Endodermal cell (in vitro differentiated cells): ENCODE measurements at regions not wholly inside any gene's neighbourhood (a gene's known extent, or its start where the extent isn't known, plus 50 kb on each side); places are given as distances from the start of the nearest gene placed in this dataset.

Experiments
- DNase-seq: peaks from one replicate; pipeline ENCODE4 v3.0.0-alpha.2; 2017
- H3K27ac ChIP-seq: 2 replicates; pipeline ENCODE4 v1.5.1; 2013; ENCODE audit warnings: mild to moderate bottlenecking, low read depth, low read length, moderate library complexity
- H3K27me3 ChIP-seq: 2 replicates; pipeline ENCODE4 v1.6.1; 2013; ENCODE audit warnings: mild to moderate bottlenecking, low read length, moderate library complexity; ENCODE audit not compliant: insufficient read depth, control insufficient read depth, poor library complexity, severe bottlenecking
- H3K36me3 ChIP-seq: 2 replicates; pipeline ENCODE4 v1.7.0; 2013; ENCODE audit warnings: mild to moderate bottlenecking, low read length, moderate library complexity; ENCODE audit not compliant: control insufficient read depth, insufficient read depth
- H3K4me1 ChIP-seq: one replicate; pipeline ENCODE4 v1.7.0; 2013; ENCODE audit warnings: low read length; ENCODE audit not compliant: control insufficient read depth, insufficient read depth
- H3K4me3 ChIP-seq: 2 replicates; pipeline ENCODE4 v1.5.1; 2013; ENCODE audit warnings: mild to moderate bottlenecking, low read length, moderate library complexity
- H3K9ac ChIP-seq: 2 replicates; pipeline ENCODE4 v1.6.1; 2013; ENCODE audit warnings: mild to moderate bottlenecking, low read length, moderate library complexity; ENCODE audit not compliant: poor library complexity, severe bottlenecking; ENCODE audit errors: extremely low read depth
- H3K9me3 ChIP-seq: 2 replicates; pipeline ENCODE4 v1.6.1; 2013; ENCODE audit warnings: mild to moderate bottlenecking, low read length, moderate library complexity; ENCODE audit not compliant: control insufficient read depth
- H3K27ac Mint-ChIP-seq: 2 replicates; pipeline ENCODE4 v1.8.0; 2020; ENCODE audit warnings: mixed read lengths
- H3K27me3 Mint-ChIP-seq: 2 replicates; pipeline ENCODE4 v1.8.0; 2021; ENCODE audit warnings: mild to moderate bottlenecking, mixed read lengths; ENCODE audit not compliant: insufficient read depth
- H3K36me3 Mint-ChIP-seq: 2 replicates; pipeline ENCODE4 v1.8.0; 2020; ENCODE audit warnings: low read depth, mixed read lengths
- H3K4me1 Mint-ChIP-seq: 2 replicates; pipeline ENCODE4 v1.8.0; 2020; ENCODE audit warnings: mixed read lengths
- H3K4me3 Mint-ChIP-seq: 2 replicates; pipeline ENCODE4 v1.8.0; 2020; ENCODE audit warnings: mild to moderate bottlenecking, moderate library complexity, mixed read lengths
- H3K9me3 Mint-ChIP-seq: 2 replicates; pipeline ENCODE4 v1.8.0; 2020; ENCODE audit warnings: mild to moderate bottlenecking, mixed read lengths
- CTCF ChIP-seq: fragments of 200-600 bp; sonication (generic); conservative IDR thresholded peaks from 2 replicates; pipeline ENCODE4 v1.5.0; 2021; ENCODE audit warnings: antibody characterized with exemption, mild to moderate bottlenecking
- WGBS, 2 experiments: methylation state at CpG; one replicate each; pipeline versions ENCODE4 v1.1.5 to v1.1.7; 2013; ENCODE audit warnings: missing lambda C conversion rate in 2 of 2, mixed read lengths in 1 of 2; ENCODE audit not compliant: insufficient coverage in 1 of 2, insufficient read length in 1 of 2; 5-methylcytosine and 5-hydroxymethylcytosine counted together

DNA sequence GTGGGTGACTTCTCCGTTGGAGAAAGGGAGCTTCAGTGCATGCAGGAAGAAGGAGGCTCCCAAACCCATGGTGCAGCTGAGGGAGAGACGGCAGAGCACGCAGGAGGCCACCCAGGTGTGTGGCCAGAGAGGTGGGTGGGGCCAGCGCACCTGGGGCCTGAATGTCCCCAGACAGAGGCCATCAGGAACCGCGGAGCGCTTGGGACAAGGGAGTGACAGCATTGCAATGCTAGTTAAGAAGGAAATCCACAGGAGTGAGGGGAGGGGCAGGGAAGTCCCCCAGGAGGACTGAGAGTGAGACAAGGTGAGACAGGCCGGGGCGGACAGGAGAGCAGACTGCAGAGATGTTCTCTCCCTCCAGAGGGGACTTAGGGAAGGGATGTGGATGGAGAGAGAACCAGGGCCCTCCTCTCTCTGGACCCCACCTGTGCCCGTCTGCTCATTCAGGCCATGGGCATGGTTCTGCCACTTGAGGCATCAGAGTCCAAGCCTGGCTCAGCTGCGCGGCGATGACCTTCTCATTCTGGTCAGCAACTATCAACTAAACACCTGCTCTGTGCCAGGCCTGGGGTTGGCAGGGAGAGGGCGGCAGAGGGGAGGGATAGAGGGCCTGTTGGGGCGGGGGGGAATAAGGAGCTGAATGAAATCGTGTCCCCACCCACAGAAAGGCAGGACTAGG, 69.4 kb upstream of the COL13A1 start:
- Histone ChIP-seq H3K4me1 (peaks cover 17% of the 10 kb centered on the region), H3K27ac (no peak overlapping the region), H3K27me3 (no peaks in the 10 kb centered on the region), H3K9ac (no peak overlapping the region), H3K36me3 (no peaks in the 10 kb centered on the region), H3K9me3 (no peaks in the 10 kb centered on the region), H3K4me3 (no peak overlapping the region)
- 89 to 96% methylated on average over 9 to 16 of the region's 16 CpGs for WGBS, 2 experiments
- no peak for DNase-seq
- no peaks in the 10 kb centered on the region for H3K36me3 Mint-ChIP-seq
- no peak overlapping the region for H3K4me3 Mint-ChIP-seq
- no peak for TF ChIP-seq CTCF
- no peak overlapping the region for H3K27ac Mint-ChIP-seq
- H3K4me1 Mint-ChIP-seq = peaks cover 30% of the 10 kb centered on the region
- H3K9me3 Mint-ChIP-seq = no peaks in the 10 kb centered on the region
- peaks cover 10% of the 10 kb centered on the region for H3K27me3 Mint-ChIP-seq

DNA sequence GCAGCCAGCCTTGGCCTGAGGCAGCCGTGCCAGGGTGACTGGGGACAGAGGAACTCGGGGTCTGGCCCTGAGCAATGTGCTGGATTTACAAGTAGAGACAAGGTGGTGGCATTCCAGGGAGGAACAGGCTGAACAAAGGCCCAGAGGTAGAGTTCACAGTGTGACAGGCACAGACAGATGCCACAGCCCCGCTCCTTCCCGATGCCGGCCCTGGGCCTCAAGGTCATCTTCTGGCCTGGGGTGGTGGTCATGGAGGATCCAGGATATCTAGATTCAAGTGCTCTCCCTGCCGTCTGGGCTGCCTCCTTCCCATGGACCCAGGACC, 68.9 kb upstream of the COL13A1 start:
- no peak overlapping the region for H3K27ac Mint-ChIP-seq
- no peak overlapping the region for H3K27ac ChIP-seq
- H3K4me1 ChIP-seq = peaks cover 17% of the 10 kb centered on the region

DNA sequence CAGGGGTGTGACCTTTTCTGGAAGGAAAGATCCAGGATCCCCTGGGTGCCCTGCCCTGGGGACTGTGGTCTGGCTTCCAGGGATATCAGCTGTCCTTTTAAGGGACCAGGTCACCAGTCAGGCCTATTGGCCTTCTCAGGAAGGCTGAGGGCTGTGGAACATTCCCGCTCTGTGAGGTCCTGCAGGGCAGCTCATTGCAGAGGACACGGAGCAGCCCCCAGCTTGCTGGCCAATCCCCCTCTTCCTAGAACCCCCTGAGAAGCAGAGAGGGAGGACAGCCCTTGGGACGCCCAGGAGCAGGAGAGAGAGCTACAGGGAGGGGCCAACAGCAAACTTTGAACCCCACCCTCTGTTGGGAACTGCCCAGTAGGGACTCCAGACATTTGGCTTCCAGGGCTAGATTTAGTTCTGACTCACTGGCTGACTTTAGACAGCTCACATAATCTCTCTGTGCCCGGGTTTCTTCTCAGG, 67.9 kb upstream of the COL13A1 start:
- no peak overlapping the region for H3K27ac ChIP-seq
- no peak for TF ChIP-seq CTCF
- Mint-ChIP-seq H3K27ac (no peak overlapping the region), H3K27me3 (peaks cover 12% of the 10 kb centered on the region), H3K4me1 (peaks cover 20% of the 10 kb centered on the region), H3K4me3 (no peak overlapping the region), H3K9me3 (no peaks in the 10 kb centered on the region), H3K36me3 (no peaks in the 10 kb centered on the region)
- H3K4me1 ChIP-seq = peaks cover 12% of the 10 kb centered on the region
- no peak for DNase-seq
- no peaks in the 10 kb centered on the region for H3K27me3 ChIP-seq
- WGBS, 2 experiments = 84 to 90% methylated on average over 2 to 4 of the region's 4 CpGs
- H3K4me3 ChIP-seq = no peak overlapping the region
- H3K9ac ChIP-seq = no peak overlapping the region
- no peaks in the 10 kb centered on the region for H3K9me3 ChIP-seq
- H3K36me3 ChIP-seq = no peaks in the 10 kb centered on the region

More for the DNA sequence above, 68.9 kb upstream of the COL13A1 start:
- H3K27me3 Mint-ChIP-seq = peaks cover 12% of the 10 kb centered on the region
- 93 to 94% methylated on average over 6 of the region's 6 CpGs for WGBS, 2 experiments
- no peaks in the 10 kb centered on the region for H3K36me3 ChIP-seq
- H3K4me1 Mint-ChIP-seq = peaks cover 30% of the 10 kb centered on the region
- no peaks in the 10 kb centered on the region for H3K9me3 Mint-ChIP-seq
- H3K9ac ChIP-seq = no peak overlapping the region
- H3K4me3 ChIP-seq = no peak overlapping the region
- H3K27me3 ChIP-seq = no peaks in the 10 kb centered on the region
- no peaks in the 10 kb centered on the region for H3K9me3 ChIP-seq
- H3K4me3 Mint-ChIP-seq = no peak overlapping the region
- H3K36me3 Mint-ChIP-seq = no peaks in the 10 kb centered on the region
- no peak for DNase-seq
- no peak for TF ChIP-seq CTCF
